ENCODE measurements at regions not wholly inside any gene's neighbourhood (a gene's known extent, or its start where the extent isn't known, plus 50 kb on each side); places are given as distances from the start of the nearest gene placed in this dataset.

DNA sequence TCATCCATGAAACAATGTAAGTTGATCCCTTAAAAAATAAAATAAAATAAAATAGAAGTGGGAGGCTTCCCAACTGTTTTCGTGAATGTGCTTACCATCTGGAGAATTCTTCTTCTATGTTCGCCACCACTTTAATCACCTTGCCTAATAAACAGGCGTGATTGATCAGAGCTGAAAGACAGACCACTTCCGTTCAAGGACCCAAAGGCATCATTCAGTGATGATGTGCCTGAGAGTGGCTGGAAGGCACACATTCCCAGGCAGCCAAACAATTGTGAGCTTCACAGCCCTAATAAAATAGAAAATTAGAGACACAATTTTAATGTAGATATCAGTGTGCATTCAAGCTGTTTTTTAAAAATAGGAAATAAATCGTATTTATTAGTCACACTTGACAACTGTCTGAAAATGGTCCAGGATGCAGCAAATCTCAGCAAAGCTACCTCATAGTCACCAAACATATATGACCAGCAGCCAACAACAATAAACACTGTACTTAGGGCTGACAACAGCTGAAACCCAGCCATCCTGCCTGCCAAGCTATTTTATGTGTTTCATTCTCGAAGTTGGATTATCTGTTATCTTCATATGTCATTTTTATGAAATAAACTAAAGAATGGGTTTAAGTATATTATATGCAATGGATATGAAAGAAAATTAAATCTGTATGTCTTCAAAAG lies 163.2 kb upstream of the FAM9B start:
- no peak for DNase-seq

DNA sequence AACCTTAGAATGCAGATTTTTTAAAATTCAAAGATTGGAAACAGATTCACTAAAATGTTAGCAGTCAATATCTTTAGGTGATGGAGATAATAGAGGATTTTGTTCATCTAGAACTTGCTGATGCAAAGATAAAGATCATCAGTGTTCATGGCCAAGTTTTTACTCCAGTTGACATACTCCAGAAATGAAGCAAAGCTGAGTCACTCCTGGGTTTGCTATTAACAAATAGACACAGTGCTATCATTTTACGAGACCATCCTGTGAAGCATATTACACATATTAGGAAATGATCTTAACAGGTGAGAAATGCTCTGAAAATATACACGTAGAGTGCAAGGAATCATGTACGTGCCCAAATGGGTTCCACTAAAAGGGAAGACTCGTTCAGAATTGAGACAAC lies 170.6 kb upstream of the FAM9B start:
- DNase-seq = no peak

DNA sequence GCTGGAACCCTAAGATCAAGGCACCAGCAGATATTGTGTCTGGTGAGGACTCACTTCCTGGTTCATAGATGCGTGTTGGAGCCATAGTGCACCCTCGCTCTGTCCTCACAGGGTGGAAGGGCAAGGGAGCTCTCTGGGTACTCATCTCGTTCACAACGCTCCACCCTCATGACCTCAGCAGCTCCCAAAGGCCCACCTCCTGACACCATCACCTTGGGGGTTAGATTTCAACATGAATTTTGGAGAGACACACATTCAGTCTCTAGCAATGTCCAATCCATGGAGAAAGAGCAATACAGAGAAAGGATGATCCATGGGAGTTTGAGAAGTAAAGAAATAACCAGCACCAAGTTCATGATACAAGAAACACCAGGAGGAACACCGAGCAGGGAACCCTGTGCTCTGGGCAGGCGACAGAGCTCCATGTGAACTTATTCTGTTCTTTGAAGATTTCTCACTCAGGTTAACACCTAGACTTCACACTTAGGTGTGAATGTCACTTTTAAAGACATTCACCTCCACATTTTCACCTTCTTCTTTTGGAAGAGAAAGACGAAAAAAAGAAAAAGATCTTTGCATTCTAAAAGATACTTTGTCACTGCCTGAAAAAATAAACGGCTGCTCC lies 171.8 kb upstream of the FAM9B start:
- no peak for DNase-seq

DNA sequence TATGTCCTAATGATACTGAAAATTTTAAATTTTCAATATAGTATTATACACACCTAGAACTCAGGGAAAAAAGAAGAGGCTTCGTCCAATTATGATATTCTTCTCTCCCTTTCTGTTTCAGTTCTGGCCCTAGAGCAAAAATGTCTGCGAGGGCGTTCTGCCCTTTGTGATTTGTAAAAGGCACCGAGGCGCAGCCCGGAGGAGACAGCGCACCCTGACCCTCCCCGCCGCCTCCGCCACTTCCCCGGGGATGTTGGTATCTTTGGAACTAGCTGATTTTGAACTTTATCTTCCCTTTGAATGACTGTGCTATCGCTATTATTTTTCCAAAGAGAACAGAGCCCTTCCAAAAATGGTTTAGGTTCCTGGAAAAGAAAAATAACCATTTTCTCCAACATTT lies 173.2 kb upstream of the FAM9B start:
- DNase-seq = no peak

DNA sequence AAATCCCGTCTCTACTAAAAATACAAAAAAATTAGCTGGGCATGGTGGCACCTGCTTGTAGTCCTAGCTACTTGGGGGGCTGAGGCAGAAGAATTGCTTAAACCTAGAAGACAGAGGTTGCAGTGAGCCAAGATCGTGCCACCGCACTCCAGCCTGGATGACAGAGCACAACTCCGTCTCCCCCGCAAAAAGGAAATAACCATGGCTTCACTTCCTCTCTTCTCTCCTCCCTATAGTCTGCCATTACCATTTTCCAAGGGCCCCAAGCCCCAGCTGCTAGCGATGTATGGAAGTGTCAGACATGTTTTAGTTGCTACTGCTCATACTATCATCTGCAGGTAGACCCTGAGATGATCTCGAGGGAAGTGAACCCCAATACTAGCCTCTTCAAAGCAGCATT lies 177.3 kb upstream of the FAM9B start:
- DNase-seq = no peak

DNA sequence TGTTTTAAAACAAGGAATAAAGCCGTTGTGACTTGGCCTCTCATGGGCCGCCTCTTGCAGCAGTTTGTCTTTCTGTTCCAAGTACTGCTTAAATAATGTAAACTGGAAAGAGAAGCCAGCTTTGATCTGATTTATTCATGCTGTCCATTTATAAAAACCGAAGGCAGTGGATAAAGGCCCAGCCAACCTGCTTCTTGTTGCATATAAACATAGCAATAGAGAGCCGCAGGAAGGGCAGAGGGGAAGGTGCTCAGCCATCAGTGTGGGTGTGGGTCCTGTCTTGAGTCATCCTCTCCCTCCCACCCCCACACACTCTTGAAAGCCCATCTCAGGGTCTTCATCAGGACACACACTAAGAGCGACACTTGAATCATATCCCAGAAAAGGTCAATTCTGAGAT lies 187.9 kb upstream of the FAM9B start:
- no peak for DNase-seq

DNA sequence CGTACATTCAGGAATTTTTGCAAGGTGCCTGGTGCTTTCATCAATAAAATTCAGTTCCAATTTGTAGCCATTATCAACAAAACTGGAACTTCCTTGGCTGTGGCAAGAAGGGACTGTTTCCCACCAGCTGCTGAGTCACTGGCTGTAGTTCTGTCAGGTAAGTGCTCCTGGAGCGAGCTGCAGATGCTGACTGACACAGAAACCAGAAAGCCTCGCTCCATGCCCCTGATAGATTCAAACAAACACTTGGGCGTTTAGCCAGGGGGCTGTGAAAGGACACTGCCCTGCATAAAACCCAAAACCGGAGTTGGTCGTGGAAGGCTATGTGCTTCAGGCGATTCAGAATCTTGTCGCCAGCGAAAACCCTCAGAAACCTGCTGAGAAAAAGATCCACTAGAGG lies 188.4 kb upstream of the FAM9B start:
- DNase-seq = no peak

DNA sequence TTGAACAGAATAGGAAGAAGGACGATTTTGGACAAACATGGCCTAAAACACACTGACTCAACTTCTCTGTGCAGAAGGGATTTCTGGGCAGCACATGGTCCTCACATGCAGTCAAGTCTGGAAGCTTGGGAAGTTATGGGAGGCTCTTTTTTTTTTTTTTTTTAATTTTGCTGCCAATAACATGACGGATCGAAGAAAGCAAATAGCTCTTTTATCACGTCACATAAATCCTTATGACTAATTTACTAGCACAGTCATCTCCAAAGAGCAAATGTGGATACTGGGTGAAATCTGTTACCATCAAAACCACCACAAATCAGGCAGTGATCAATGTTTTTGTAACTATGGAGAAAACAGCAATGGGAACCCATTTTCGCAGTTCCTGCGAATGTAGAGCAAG lies 193.3 kb upstream of the FAM9B start:
- no peak for DNase-seq

DNA sequence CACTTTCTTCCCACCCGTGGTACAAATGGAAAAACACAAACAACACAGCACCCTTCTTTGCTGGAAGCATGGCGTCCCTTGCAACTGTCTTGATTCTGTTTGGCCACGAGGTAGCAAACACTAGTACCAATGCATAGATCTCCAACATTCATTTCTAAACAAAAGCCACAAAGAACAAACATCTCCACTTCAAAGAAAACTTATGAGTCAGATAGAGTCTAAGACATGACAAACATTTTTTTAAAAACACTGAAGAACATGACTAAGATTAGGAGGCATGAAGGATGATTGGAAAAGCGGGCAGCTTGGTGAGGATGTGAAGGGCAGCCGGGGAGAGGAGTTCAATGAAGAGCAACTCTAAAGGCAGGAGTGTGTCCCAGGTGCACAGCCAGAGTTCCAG lies 197.6 kb upstream of the FAM9B start:
- no peak for DNase-seq

DNA sequence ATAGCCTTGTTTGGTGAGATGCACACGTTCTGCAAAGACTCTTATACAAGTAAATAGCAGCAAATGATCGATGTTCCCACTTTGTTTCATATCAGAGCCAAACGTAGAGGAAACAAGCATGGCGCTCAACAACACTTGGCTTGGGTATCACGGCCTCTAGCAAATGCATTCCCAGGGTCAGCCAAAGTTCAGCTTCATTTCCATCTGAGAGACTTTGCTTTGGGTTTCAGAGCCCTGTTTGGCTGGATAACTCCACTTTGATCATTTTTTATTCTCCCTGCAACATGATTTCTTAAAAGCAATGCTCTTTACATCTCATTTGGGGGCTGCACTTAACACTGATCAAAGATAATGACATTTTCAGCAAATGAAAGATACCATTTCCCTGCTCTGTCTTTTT lies 199.2 kb upstream of the FAM9B start:
- DNase-seq = no peak

DNA sequence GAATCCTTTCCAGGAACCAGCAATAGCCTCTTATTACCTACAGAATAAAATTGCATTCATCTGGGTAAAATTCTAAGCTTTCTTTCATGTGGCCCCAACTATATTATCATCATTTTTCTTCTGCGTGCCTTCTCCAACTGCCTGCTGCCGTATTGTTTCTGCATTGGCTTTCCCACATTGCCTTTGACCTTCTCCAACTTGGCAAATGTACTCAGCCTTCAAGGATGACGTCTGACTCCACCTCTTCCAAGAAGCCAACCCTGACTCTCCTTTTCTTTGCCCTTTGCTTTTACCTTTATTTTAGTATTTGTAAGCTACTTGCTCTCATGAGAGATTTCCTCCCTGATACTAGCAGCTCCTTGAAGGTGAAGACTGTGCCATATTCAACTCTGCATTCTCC lies 200.4 kb upstream of the FAM9B start:
- DNase-seq = no peak

DNA sequence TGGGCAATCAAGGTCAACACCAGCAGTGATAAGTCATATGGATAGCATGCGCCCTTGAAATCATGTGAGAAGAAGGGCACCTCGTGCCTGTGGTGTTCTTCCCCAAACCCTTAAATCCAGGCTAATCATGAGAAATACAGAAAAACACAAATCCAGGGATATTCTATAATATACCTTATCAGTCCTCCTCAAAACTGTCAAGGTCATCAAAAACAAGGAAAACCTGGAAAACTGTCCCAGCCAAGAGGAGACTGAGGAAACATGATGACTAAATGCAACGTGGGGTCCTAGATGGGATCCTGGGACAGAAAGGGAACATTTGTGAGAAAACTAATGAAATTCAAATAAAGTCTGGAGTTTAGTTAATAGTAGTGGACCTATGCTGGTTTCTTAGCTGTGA lies 201.8 kb upstream of the FAM9B start:
- no peak for DNase-seq

DNA sequence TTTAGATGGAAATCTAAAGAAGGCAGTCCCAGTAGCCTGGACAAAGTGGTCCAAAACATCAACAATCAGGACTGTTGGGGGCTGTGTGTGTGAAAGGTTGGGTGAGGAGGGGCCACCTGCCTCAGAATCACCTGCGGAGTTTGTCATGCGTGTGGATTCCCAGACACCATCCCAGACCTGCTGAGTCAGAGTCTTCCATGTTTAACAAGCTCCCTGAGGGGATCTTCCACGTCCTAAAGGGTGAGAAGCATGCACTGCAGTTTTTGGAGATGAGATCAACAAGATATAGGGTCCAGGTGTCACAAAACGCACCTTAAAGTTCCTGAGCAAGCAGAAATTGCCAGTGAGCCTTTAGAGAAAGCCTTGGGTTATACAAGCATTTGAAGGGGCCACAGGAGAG lies 207.0 kb upstream of the FAM9B start:
- DNase-seq = no peak

DNA sequence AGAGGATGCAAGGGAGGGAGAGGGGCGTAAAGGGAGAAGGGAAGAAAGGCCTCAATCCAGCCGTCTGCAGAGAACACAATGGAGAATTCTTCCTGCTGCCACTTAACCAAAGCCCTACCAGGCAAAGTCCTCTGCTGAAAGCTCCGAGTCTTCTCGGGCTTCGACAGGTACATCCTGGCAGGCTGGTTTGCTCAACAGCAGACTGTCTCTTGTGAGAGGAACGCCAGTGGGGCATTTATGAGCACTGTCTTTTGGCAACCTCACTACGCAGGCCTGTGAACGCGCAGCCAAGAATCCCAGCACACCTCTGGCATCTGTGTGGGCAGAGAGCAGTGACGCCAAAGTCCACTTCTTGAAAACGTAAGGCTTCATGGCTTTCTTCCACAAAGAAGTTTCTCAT lies 207.5 kb upstream of the FAM9B start:
- DNase-seq = no peak

DNA sequence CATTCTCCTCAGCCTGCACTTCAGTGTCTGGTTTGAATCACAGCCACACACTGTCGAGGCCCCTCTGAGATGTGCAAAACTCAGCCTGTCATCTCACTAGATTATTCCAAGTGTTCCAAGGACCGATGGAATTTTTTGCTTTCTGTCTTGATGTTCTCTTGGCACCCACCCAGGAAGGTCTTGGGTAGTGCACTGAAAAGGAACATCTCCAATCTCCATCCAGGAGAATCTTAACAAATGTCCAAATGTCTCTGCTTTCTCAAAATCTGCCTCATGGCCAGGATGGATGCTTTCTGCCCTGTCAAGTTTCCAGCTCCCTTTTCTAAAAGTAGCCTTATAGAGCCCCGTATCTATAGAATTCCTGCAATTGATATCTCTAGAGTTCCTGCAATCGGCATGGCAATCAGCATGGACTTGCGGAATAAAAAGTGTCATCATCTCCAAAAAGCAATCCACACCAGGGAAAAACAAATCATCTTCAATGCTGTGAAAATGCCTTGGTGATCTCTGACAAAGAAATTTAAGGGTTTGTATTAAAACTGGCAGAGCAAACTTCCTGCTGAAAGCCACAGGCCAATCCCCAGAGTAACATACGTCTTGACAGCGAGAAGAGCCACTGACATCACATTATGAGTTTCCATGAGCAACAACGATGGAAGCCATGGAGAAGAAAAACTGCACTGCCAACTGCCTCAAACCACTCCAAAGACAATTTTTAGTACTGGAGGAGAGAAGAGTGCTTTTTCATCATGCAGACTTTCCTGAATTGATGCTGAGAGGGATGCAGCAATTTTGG lies 215.3 kb upstream of the FAM9B start:
- DNase-seq = no peak

DNA sequence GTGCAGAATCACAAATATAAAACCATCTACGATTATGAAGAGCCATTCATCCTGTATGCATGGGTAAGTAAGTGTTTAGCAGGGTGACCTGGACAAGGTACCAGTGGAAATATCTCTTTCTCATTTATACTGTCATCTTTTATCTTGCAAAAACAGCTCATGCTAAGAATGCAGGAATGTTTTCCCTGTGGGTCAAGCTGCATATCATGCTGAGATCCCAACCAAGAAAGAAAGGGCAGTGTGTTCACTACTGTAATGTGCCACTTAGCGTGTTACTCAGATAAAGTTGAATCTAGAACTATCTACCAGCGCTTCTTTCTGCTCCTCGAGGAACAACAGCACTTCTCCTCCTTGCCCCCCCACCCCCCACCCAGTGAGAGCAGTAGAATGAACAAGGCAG lies 212.7 kb upstream of the TBL1X start:
- no peak for DNase-seq

DNA sequence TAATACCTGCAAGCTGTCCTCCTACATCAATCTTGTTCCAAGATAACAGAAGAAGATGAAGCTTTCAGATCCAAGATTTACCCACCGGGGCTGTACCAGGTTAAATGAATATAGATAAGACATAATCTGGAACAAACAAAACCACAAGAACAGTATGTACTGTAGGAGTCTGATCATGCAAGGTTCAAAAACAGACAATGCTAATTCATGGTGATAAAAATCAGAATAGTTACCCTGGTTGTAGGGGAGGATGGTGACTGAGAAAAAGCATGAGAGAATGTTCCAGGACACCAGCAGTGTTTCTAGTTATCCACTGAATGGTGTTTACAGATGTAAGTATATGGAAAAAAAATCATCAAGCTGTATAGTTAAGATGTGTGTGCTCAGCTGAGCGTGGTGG lies 211.6 kb upstream of the TBL1X start:
- DNase-seq = no peak

DNA sequence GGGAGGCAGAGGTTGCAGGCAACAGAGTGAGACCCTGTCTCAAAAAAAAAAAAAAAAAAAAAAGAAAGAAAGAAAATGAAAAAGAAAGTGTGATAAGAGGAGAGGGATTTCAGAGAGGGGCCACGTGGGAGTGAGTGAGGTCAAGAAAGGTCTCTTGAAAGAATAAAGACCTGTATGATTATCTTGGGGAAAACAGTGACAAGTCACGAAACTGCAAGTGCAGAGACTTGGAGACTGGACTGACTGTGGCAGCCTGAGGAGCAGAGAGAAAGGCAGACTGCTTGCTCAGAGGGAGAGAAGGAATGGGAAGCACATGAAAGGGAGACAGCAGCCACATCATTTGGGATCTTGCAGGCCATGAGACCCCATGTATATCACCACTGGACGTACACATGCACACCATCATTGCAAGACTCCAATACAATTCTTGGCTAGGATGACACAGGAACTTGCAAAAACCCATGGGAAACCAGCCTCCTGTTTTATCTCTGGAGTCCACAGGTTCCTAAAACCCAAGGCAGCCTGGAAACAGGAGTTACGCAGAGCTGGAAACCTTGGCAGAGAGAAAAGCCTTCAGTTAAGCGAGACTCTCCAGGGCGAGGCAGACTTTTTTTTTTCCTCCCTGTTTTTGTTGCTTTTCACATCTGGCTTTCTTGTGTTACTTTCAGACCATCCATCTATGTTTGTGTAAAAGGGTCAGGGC lies 207.0 kb upstream of the TBL1X start:
- no peak for DNase-seq

DNA sequence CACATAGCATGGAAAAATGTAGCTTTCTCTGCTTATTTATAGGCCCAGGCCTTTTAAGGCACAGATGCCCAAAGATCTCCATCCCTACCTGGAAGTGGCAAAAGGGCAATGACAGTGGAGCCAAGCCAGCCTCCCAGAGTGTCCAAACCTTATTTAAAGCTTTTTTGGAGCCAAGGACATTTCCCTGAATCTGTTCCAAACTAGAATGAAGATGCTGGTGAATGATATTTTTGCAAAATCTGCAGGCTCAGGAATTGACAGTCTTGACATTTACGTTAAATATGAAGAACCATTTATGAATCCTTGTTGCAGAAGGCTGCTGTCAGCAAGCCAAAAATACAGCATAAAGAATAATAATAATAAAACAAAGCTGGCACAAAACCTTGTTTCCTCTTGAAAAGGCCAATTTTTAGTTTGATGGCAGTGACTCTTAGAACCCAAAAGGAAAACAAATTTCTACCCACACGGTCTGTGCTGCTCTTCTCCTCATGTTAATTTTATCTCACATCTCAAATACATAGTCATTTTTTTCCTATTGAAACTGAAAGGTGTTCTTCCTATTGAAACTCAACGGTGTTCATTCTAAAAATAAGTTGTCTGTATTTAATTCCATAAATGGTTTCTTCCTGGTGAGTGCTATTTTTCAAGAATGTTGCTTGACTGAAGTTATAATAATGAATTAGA lies 206.3 kb upstream of the TBL1X start:
- no peak for DNase-seq

DNA sequence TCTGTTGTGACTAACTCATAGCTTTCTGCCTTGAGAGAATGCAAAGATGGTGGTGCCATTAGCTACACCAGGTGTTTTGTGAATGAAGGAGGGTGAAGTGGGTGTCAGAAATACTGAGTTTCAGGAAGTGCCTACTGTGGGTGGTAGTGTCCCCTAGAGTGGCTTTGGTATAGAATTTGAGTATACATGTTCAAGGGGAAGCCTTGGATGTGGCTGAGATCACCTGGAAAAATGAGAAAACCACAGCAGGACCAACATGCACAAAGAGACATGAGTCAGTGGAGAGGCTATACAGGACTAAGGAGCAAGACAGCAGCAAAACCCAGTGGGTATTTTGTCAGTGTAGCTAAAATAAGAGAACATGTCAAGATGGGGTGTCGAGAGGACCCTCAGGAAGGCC lies 204.3 kb upstream of the TBL1X start:
- no peak for DNase-seq

DNA sequence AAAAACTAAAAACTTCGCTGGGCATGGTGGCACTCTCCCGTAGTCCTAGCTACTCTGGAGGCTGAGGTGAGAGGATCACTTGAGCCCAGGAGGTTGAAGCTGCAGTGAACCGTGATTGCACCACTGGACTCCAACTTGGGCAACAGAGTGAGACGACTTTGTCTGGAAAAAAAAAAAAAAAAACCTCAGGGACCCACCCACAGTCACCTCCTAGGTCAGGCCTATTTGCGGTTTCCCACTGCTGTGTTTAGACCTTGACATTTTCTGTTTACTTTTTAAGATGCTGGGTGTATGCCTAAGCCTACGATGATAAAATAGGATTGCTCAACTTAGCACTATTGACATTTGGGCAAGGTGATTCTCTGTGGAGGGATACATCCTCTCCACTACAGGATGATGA lies 197.4 kb upstream of the TBL1X start:
- DNase-seq = no peak

DNA sequence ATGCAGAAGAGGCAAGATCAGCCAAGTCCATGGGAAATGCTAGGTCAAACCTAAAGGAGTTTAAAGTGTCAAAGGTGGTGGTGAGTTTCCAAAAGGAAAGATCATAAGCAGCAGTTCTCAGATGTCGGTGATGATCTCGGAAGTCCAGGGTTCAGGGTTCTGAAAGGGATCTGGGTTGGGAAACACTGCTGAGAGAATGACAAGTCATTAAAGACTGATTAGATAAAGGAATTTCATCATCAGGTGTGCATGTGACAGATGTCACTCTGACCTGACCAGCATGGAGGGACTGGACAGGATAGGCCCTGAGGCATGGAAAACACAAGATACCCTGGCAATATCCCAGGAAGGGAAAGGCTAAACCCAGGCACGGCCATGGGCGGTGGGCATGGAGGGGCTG lies 195.7 kb upstream of the TBL1X start:
- DNase-seq = no peak
